WTC11 (cell line): ENCODE measurements at regions not wholly inside any gene's neighbourhood (a gene's known extent, or its start where the extent isn't known, plus 50 kb on each side); places are given as distances from the start of the nearest gene placed in this dataset.

ENCODE experiments used
- ATAC-seq: fragments of 200-7000 bp; cut with Tn5 transposase; 2 replicates; pipeline ENCODE4 v1.10.0; 2021; ENCODE audit warnings: mild to moderate bottlenecking, moderate library complexity
- CTCF ChIA-PET: fragments of 300-600 bp; sonication (Branson Sonifier 250); formaldehyde crosslinking; loops from one replicate; lab custom pipeline; 2021; ENCODE audit warnings: antibody characterized with exemption; lab: Charles Lee
- POLR2A ChIA-PET: fragments of 350-600 bp; sonication (Branson Sonifier 250); formaldehyde crosslinking; loops from one replicate; lab custom pipeline; 2021; ENCODE audit warnings: antibody characterized with exemption; lab: Charles Lee
- DNase-seq: peaks from one replicate; pipeline ENCODE4 v3.0.0; 2021; ENCODE audit warnings: low spot score
- H3K27ac Mint-ChIP-seq: 2 replicates; pipeline ENCODE4 v1.8.0; 2021; ENCODE audit warnings: mixed read lengths
- H3K27me3 Mint-ChIP-seq: 2 replicates; pipeline ENCODE4 v1.8.0; 2021; ENCODE audit warnings: low read depth, mild to moderate bottlenecking, moderate library complexity, mixed read lengths
- H3K36me3 Mint-ChIP-seq: 2 replicates; pipeline ENCODE4 v1.8.0; 2021; ENCODE audit warnings: mixed read lengths
- H3K4me1 Mint-ChIP-seq: 2 replicates; pipeline ENCODE4 v1.8.0; 2022; ENCODE audit warnings: mixed read lengths
- H3K4me3 Mint-ChIP-seq: 2 replicates; pipeline ENCODE4 v1.8.0; 2021; ENCODE audit warnings: mild to moderate bottlenecking, moderate library complexity, mixed read lengths
- H3K9me3 Mint-ChIP-seq: 2 replicates; pipeline ENCODE4 v1.8.0; 2021; ENCODE audit warnings: mixed read lengths
- CREB1 ChIP-seq: sonication (generic); formaldehyde crosslinking; IDR thresholded peaks from 2 replicates; pipeline ENCODE4 v1.8.0; 2023; ENCODE audit warnings: mild to moderate bottlenecking, missing genetic modification reagents
- CREM ChIP-seq: sonication (generic); formaldehyde crosslinking; IDR thresholded peaks from 2 replicates; pipeline ENCODE4 v1.8.1; 2022; ENCODE audit warnings: mild to moderate bottlenecking, missing genetic modification reagents, moderate library complexity
- E2F4 ChIP-seq: sonication (generic); formaldehyde crosslinking; IDR thresholded peaks from 2 replicates; pipeline ENCODE4 v1.8.1; 2022; ENCODE audit warnings: low read depth, mild to moderate bottlenecking, moderate library complexity, missing genetic modification reagents, borderline replicate concordance
- ELF4 ChIP-seq: sonication (generic); formaldehyde crosslinking; IDR thresholded peaks from 2 replicates; pipeline ENCODE4 v1.8.1; 2022; ENCODE audit warnings: low read depth, mild to moderate bottlenecking, moderate library complexity, missing genetic modification reagents
- EMX1 ChIP-seq: fragments of 250-450 bp; sonication (Bioruptor Pico); IDR thresholded peaks from 2 replicates; pipeline ENCODE4 v1.8.0; 2021; ENCODE audit warnings: mild to moderate bottlenecking
- NFATC4 ChIP-seq: fragments of 250-450 bp; sonication (Bioruptor Pico); IDR thresholded peaks from 2 replicates; pipeline ENCODE4 v1.9.0; 2021; ENCODE audit warnings: mild to moderate bottlenecking
- OVOL2 ChIP-seq: fragments of 250-450 bp; sonication (Bioruptor Pico); IDR thresholded peaks from 2 replicates; pipeline ENCODE4 v1.9.0; 2021; ENCODE audit warnings: mild to moderate bottlenecking, borderline replicate concordance
- SP1 ChIP-seq: sonication (generic); formaldehyde crosslinking; conservative IDR thresholded peaks from 2 replicates; pipeline ENCODE4 v1.8.1; 2022; ENCODE audit warnings: missing genetic modification reagents
- TEAD4 ChIP-seq: sonication (generic); formaldehyde crosslinking; IDR thresholded peaks from 2 replicates; pipeline ENCODE4 v1.8.0; 2022; ENCODE audit warnings: mild to moderate bottlenecking, missing genetic modification reagents
- ZNF396 ChIP-seq: fragments of 250-450 bp; sonication (Bioruptor Pico); IDR thresholded peaks from 2 replicates; pipeline ENCODE4 v1.8.0; 2021; ENCODE audit warnings: mild to moderate bottlenecking, moderate library complexity, borderline replicate concordance
- ZNF423 ChIP-seq: fragments of 250-450 bp; sonication (Bioruptor Pico); IDR thresholded peaks from 2 replicates; pipeline ENCODE4 v2.1.2; 2022; ENCODE audit warnings: mild to moderate bottlenecking, moderate library complexity
- TF ChIP-seq, protein P1 (sequence below): fragments of 250-450 bp; sonication (Bioruptor Pico); conservative IDR thresholded peaks from 2 replicates; pipeline ENCODE4 v1.9.0; 2021; ENCODE audit warnings: mild to moderate bottlenecking
- TF ChIP-seq, protein P2 (sequence below): fragments of 250-450 bp; sonication (Bioruptor Pico); IDR thresholded peaks from 2 replicates; pipeline ENCODE4 v2.1.2; 2022; ENCODE audit warnings: mild to moderate bottlenecking, moderate library complexity
- TF ChIP-seq, protein P3 (sequence below): sonication (generic); formaldehyde crosslinking; IDR thresholded peaks from 2 replicates; pipeline ENCODE4 v1.8.0; 2022; ENCODE audit warnings: mild to moderate bottlenecking, missing genetic modification reagents
- TF ChIP-seq, protein P4 (sequence below): fragments of 250-450 bp; sonication (Bioruptor Pico); IDR thresholded peaks from 2 replicates; pipeline ENCODE4 v1.9.0; 2021; ENCODE audit warnings: moderate library complexity, mild to moderate bottlenecking, inconsistent platforms, borderline replicate concordance
- TF ChIP-seq, protein P5 (sequence below): sonication (generic); formaldehyde crosslinking; IDR thresholded peaks from 2 replicates; pipeline ENCODE4 v1.8.1; 2023; ENCODE audit warnings: mild to moderate bottlenecking, missing genetic modification reagents

GRCh38 chr3:31265646-31266428, 266.9 kb upstream of the STT3B start (continued):
- TF ChIP-seq, protein P1, sequence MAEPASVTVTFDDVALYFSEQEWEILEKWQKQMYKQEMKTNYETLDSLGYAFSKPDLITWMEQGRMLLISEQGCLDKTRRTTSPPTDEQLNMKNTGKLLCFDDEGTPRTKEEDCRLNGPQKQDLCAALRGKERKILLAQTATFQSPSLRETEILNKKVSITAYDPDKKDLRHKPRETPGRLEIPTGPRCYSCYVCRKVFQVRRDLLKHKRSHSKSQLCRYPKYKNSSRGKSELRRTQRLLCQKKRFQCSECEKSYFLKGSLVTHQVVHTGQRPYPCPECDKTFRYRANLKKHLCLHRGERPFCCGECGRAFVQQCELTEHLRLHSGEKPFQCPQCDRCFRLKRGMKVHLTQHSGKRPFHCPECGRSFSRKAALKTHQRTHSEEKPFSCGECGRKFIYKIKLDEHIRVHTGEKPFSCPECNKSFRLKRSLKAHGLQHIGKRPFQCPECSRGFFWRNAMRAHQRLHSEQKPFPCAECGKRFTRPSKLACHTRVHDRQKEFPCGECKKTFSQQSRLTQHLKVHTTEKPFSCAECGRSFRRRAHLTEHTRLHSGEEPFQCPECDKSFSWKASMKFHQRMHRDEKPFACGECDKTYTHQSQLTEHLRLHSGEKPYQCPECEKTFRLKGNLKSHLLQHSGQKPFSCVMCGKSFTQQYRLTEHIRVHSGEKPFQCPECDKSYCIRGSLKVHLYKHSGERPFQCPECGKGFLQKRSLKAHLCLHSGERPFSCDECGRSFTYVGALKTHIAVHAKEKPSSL (CRISPR knock-in tag), result no peak

GRCh38 chr3:31268868-31269267, 263.9 kb upstream of the STT3B start:
- ATAC-seq (no peak), DNase-seq (no peak)
- Mint-ChIP-seq H3K4me1 (no peaks in the 10 kb centered on the region), H3K36me3 (no peaks in the 10 kb centered on the region), H3K4me3 (no peak overlapping the region), H3K9me3 (no peaks in the 10 kb centered on the region), H3K27ac (no peak overlapping the region), H3K27me3 (no peaks in the 10 kb centered on the region; the same call in 1 of the 2 replicates)
- TF ChIP-seq EMX1 (CRISPR knock-in tag) (no peak), ELF4 (no peak), ZNF423 (no peak)
- TF ChIP-seq, protein P2, sequence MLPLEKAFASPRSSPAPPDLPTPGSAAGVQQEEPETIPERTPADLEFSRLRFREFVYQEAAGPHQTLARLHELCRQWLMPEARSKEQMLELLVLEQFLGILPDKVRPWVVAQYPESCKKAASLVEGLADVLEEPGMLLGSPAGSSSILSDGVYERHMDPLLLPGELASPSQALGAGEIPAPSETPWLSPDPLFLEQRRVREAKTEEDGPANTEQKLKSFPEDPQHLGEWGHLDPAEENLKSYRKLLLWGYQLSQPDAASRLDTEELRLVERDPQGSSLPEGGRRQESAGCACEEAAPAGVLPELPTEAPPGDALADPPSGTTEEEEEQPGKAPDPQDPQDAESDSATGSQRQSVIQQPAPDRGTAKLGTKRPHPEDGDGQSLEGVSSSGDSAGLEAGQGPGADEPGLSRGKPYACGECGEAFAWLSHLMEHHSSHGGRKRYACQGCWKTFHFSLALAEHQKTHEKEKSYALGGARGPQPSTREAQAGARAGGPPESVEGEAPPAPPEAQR, result no peak
- TF ChIP-seq, protein P3, sequence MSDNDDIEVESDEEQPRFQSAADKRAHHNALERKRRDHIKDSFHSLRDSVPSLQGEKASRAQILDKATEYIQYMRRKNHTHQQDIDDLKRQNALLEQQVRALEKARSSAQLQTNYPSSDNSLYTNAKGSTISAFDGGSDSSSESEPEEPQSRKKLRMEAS (CRISPR knock-in tag), result no peak
- POLR2A ChIA-PET, result no interaction called here
- CTCF ChIA-PET, result no interaction called here

- ATAC-seq, result no peak
- no peaks in the 10 kb centered on the region; the same call in 1 of the 2 replicates for H3K27me3 Mint-ChIP-seq
- H3K36me3 Mint-ChIP-seq, result no peaks in the 10 kb centered on the region
- CTCF ChIA-PET, result no interaction called here
- TF ChIP-seq OVOL2 (CRISPR knock-in tag), result no peak
- no peak for TF ChIP-seq NFATC4
- TF ChIP-seq SP1 (CRISPR knock-in tag), result no peak
- no peak for TF ChIP-seq CREM (CRISPR knock-in tag)
- TF ChIP-seq TEAD4 (CRISPR knock-in tag), result no peak
- no peak for TF ChIP-seq ZNF396 (CRISPR knock-in tag)
- TF ChIP-seq E2F4 (CRISPR knock-in tag), result no peak
- TF ChIP-seq, protein P4, sequence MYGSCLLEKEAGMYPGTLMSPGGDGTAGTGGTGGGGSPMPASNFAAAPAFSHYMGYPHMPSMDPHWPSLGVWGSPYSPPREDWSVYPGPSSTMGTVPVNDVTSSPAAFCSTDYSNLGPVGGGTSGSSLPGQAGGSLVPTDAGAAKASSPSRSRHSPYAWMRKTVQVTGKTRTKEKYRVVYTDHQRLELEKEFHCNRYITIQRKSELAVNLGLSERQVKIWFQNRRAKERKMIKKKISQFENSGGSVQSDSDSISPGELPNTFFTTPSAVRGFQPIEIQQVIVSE (CRISPR knock-in tag), result no peak
- TF ChIP-seq CREB1, result no peak
- TF ChIP-seq, protein P5, sequence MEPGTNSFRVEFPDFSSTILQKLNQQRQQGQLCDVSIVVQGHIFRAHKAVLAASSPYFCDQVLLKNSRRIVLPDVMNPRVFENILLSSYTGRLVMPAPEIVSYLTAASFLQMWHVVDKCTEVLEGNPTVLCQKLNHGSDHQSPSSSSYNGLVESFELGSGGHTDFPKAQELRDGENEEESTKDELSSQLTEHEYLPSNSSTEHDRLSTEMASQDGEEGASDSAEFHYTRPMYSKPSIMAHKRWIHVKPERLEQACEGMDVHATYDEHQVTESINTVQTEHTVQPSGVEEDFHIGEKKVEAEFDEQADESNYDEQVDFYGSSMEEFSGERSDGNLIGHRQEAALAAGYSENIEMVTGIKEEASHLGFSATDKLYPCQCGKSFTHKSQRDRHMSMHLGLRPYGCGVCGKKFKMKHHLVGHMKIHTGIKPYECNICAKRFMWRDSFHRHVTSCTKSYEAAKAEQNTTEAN (CRISPR knock-in tag), result no peak
- H3K4me3 Mint-ChIP-seq, result no peak overlapping the region
- H3K9me3 Mint-ChIP-seq, result no peaks in the 10 kb centered on the region
- no peak overlapping the region for H3K27ac Mint-ChIP-seq
- DNase-seq, result no peak
- H3K4me1 Mint-ChIP-seq, result peaks cover 5% of the 10 kb centered on the region
- POLR2A ChIA-PET, result no interaction called here
These were observed 262.7 kb upstream of the STT3B start for GRCh38 chr3:31270010-31270409.
